ENCODE measurements at regions not wholly inside any gene's neighbourhood (a gene's known extent, or its start where the extent isn't known, plus 50 kb on each side); places are given as distances from the start of the nearest gene placed in this dataset.

- no peak for TF ChIP-seq CTCF (IDR thresholded peaks at IDR 0.05)
- TF ChIP-seq POLR2A (IDR thresholded peaks at IDR 0.05) = no peak
- no peak for TF ChIP-seq POLR2AphosphoS5 (IDR thresholded peaks at IDR 0.05; ENCODE audit: insufficient read depth in 1 of 2, low read depth in 1 of 2)
These were observed 208.1 kb upstream of the PPP3CA start for GRCh38 chr4:101555341-101555880.

All from vagina (tissue), 2 donors.